GM20000 (cell line): ENCODE measurements at regions not wholly inside any gene's neighbourhood (a gene's known extent, or its start where the extent isn't known, plus 50 kb on each side); places are given as distances from the start of the nearest gene placed in this dataset.

Experiments used
- DNase-seq: peaks from one replicate; pipeline ENCODE4 v3.0.0; 2012; ENCODE audit warnings: low spot score
- TF ChIP-seq, protein P1 (sequence below): IDR thresholded peaks from 2 replicates; pipeline ENCODE4 v1.5.1; 2012; ENCODE audit warnings: mild to moderate bottlenecking, control low read depth; ENCODE audit errors: extremely low read depth, missing control alignments

DNA sequence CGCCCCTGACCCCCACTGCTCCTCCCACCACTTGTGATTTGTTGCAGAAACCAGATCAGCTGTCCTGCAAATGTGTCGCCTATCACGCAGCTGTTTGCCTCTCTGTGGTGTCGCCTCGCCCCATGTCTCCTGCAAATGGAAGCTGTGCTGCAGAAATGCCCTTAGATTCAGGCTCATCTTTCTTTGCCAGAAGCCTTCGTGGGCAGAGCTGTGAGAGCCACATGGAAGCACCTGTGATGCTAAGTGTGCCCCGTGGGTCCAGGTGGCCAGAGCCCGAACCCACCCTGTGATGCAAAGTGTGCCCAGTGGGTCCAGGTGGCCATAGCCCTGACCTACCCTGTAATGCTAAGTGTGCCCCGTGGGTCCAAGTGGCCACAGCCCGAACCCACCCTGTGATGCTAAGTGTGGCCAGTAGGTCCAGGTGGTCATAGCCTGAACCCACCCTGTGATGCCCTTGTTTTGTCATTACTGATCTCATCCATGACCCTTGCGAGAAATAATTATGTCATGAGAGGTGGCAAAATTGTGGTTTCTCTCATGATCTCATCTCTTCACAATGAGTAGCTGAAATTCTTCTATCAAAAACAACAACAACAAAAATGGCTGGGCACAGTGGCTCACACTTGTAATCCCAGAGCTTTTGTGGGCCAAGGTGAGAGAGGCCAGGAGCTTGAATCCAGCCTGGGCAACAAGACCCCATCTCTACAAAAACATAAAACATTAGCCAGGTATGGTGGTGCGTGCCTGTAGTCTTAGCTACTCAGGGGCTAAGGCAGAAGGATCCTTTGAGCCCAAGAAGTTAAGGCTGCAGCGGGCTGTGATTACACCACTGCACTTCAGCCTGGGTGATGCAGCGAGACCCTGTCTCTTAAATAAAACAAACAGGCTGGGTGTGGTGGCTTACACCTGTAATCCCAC is 187.4 kb downstream of the GOLGA6L6 start:
- peak; percentile 37 for DNase-seq
- TF ChIP-seq, protein P1, sequence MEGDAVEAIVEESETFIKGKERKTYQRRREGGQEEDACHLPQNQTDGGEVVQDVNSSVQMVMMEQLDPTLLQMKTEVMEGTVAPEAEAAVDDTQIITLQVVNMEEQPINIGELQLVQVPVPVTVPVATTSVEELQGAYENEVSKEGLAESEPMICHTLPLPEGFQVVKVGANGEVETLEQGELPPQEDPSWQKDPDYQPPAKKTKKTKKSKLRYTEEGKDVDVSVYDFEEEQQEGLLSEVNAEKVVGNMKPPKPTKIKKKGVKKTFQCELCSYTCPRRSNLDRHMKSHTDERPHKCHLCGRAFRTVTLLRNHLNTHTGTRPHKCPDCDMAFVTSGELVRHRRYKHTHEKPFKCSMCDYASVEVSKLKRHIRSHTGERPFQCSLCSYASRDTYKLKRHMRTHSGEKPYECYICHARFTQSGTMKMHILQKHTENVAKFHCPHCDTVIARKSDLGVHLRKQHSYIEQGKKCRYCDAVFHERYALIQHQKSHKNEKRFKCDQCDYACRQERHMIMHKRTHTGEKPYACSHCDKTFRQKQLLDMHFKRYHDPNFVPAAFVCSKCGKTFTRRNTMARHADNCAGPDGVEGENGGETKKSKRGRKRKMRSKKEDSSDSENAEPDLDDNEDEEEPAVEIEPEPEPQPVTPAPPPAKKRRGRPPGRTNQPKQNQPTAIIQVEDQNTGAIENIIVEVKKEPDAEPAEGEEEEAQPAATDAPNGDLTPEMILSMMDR = no peak

- TF ChIP-seq, protein P1 = no peak
- DNase-seq = peak; percentile 46
Measured at GRCh38 chr15:20352241-20353200, 189.1 kb downstream of the GOLGA6L6 start.

DNA sequence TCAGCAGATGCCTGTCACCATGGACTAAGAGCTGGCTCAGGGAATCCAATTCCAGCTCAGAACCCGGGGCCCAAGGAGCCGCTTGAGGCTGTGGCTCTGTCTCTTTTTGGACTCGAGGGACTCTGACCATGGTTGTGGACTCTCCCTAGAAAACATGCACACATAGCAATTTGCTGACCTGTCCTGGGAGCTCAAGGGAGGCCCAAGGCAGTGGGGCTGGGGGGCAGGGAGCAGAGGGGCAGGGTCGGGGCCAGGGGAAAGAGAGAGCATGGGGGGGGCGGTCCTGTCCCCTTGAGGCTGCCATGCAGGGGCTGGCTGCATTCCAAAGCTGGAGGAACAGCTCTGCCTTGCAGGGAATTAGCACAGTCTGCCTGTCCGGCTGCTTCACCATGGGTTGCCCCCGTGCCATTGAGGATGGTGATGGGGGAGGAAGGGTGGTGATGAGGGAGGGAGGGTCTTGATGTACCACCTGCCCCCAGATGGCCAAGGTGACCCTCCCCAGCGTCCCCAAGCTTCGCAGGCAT is 190.1 kb downstream of the GOLGA6L6 start:
- peak; percentile 51 for DNase-seq
- TF ChIP-seq, protein P1 = no peak

DNA sequence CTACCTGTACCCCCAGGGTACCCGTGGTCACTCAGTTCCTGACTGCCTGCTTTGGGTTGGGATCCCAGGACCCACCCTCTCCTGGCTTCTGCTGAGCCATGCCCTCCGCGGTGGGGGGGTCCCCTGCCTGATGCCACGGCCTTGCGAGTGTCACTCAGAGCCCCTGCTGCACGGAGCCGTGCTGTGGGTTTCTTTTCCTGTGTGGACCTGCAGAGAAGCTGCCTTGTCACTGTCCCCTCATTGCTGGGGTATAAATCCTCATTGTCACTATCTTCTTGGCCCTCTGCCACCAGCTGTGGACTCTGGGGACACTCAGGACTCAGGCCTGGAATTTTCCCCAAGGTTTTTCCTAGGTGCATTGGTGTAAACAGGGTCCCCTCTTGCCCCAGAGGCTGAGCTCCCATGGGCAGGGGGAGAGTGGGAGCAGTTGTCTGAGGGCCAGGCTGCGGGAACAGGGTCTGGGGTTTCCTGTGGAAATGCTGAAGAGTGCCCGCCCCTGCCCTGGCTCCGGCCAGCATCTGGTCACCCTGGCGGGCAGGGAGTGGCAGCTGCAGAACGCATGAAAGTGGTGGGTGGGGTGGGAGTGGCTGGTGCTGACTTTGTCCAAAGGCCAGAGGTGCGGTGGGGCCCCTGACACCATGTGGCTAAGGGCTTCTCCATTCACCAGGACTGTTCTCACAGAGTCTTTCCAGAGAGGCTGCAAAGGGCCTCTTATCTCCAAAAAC is 191.7 kb downstream of the GOLGA6L6 start:
- TF ChIP-seq, protein P1 = no peak
- peak; percentile 36 for DNase-seq

DNA sequence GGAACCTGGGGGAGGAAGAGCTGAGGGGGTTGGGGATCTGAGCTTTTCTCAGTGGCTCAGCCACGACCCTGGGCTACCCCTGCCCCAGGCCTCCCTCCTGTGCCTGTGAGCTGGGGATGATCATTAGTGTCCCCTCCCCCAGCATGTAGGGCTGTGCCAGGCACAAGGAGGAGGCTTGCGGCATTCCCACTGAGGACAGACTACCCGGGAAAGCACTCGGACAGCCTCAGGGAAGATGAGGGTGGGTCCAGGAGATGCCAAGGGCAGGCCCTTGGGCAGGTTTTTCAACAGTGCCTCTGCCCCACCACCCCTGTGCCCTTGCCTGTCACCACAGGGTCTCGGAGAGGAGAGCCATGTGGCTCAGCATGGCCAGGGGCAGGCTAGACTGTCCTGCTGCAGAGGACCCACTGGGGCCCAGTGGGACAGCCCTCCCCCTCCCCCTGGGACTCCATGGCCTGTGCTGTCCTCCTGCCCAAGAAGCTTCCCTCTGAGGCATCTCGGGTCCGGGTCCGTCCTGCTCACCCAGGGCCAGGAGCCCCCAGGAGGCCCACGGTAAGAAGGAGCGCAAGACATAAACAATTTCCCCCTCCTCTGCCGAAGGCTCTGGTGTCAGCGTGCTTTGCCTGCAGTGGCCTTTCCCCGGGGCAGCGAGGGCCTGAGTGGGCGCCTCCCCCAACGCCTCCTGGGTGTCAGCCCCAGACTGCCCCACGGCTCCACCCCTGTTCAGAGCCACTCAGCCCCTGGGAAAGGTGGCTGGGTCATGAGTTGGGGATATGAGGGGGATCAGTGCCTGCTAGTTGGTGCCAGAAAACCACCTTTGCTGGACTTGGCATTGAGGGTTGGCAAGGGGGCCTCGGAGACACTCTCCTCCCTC is 192.5 kb downstream of the GOLGA6L6 start:
- TF ChIP-seq, protein P1 = no peak
- DNase-seq = peak; percentile 45

DNA sequence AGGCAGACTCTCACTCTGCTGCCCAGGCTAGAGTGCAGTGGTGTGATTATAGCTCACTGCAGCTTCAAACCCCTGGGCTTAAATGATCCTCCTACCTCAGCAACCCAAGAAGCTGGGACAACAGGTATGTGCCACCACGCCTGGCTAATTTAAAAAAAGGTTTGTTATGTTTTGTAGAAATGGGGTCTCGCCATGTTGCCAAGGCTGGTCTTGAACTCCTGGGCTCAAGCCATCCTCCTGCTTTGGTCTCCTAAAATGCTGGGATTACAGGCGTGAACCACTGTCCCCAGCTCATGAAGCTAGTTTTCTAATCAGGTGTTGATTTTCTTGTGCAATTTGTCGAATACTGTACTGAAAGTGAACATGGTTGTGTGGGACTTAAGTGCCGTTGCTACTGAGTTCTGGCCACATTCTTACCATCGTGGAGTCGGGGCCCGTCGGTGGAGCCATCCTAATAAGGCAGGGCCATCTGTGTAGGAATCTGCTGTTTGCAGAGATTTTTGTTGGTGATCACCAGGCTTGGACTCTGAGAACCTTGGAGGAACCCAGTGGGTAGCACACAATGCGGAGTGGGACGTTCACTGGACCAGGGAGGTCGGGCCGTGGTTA is 193.2 kb downstream of the GOLGA6L6 start:
- TF ChIP-seq, protein P1 = no peak
- DNase-seq = peak; percentile 37
